HCT116 (cell line): ENCODE measurements at regions not wholly inside any gene's neighbourhood (a gene's known extent, or its start where the extent isn't known, plus 50 kb on each side); places are given as distances from the start of the nearest gene placed in this dataset.

Experiments used
- ATAC-seq: fragments of 200-7000 bp; cut with Tn5 transposase; 2 replicates; pipeline ENCODE4 v1.9.1; 2020; ENCODE audit warnings: mild to moderate bottlenecking, moderate library complexity
- BruUV-seq: library from RNA; stranded (reverse); fragments of 400-500 nt; replicated peaks from 2 replicates; lab custom pipeline; 2021; lab: Mats Ljungman, UMichigan
- CTCF ChIA-PET: fragments of 300-600 bp; sonication (Branson Sonifier 250); formaldehyde crosslinking; loops from one replicate; lab custom pipeline; 2021; ENCODE audit warnings: antibody characterized with exemption; lab: Charles Lee
- POLR2A ChIA-PET: fragments of 300-600, 350-600 bp; sonication (Branson Sonifier 250); formaldehyde crosslinking; loops from one replicate; lab custom pipeline; 2021; ENCODE audit warnings: antibody characterized with exemption; lab: Charles Lee
- RAD21 ChIA-PET, 2 experiments: fragments of 300-600 bp; sonication (Branson Sonifier 250); formaldehyde crosslinking; loops; one replicate each; lab custom pipeline; 2023; ENCODE audit warnings: low total read pairs in 2 of 2; ENCODE audit not compliant: uncharacterized antibody in 2 of 2, unreplicated experiment in 2 of 2, low non-redundant PET in 1 of 2; lab: Charles Lee
- DNase-seq: peaks from one replicate; pipeline ENCODE4 v3.0.0-alpha.2; 2010; ENCODE audit warnings: low read depth, low spot score
- H2AFZ ChIP-seq: fragments of 200-600 bp; shearing (Covaris generic), sonication (generic); 2 replicates; pipeline ENCODE4 v1.6.1; 2017; ENCODE audit warnings: low read depth, mixed run types, mixed read lengths, antibody characterized with exemption, low read length; ENCODE audit not compliant: poor library complexity, severe bottlenecking
- H3K27ac ChIP-seq: 2 replicates; pipeline ENCODE4 v1.5.1; 2012; ENCODE audit warnings: low read depth, low read length
- H3K27me3 ChIP-seq: fragments of 200-600 bp; sonication (generic); 2 replicates; pipeline ENCODE4 v1.6.1; 2016; ENCODE audit warnings: mixed run types, low read length, mixed read lengths; ENCODE audit not compliant: insufficient read depth
- H3K36me3 ChIP-seq, 2 experiments: fragments of 200-500 bp in 1 of 2; fragments of 200-600 bp in 1 of 2; sonication (Bioruptor generic) in 1 of 2; sonication (generic) in 1 of 2; 2 replicates each; pipeline versions ENCODE4 v1.5.1 to v1.6.1; 2014 to 2016; ENCODE audit warnings: low read length in 2 of 2, inconsistent platforms in 1 of 2, mixed read lengths in 1 of 2, mixed run types in 1 of 2; ENCODE audit not compliant: insufficient read depth in 2 of 2, control insufficient read depth in 1 of 2
- H3K4me1 ChIP-seq, 2 experiments: fragments of 200-600 bp in 1 of 2; sonication (generic) in 1 of 2; 2 replicates each; pipeline versions ENCODE4 v1.5.1 to v1.6.1; 2012 to 2017; ENCODE audit warnings: low read length in 2 of 2, inconsistent platforms in 1 of 2, mild to moderate bottlenecking in 1 of 2, mixed read lengths in 1 of 2, mixed run types in 1 of 2, moderate library complexity in 1 of 2; ENCODE audit not compliant: insufficient read depth in 2 of 2, control insufficient read depth in 1 of 2
- H3K4me2 ChIP-seq: fragments of 200-600 bp; sonication (generic); 2 replicates; pipeline ENCODE4 v1.6.1; 2017; ENCODE audit warnings: mixed run types, low read length, mixed read lengths
- H3K4me3 ChIP-seq, 2 experiments: fragments of 200-600 bp in 1 of 2; sonication (generic) in 1 of 2; replicated peaks in 1 of 2; 2 replicates each; pipeline ENCODE4 v1.5.1; 2011 to 2016; ENCODE audit warnings: low read length in 2 of 2, control low read depth in 1 of 2, low read depth in 1 of 2, mild to moderate bottlenecking in 1 of 2, mixed read lengths in 1 of 2, mixed run types in 1 of 2
- H3K79me2 ChIP-seq: fragments of 200-600 bp; sonication (generic); 2 replicates; pipeline ENCODE4 v1.6.1; 2017; ENCODE audit warnings: mild to moderate bottlenecking, mixed run types, low read length, moderate library complexity, mixed read lengths; ENCODE audit not compliant: insufficient read depth
- H3K9ac ChIP-seq: fragments of 200-600 bp; sonication (generic); 2 replicates; pipeline ENCODE4 v1.6.1; 2016; ENCODE audit warnings: low read length, mixed read lengths
- H3K9me2 ChIP-seq: fragments of 200-600 bp; sonication (generic), shearing (Covaris generic); 2 replicates; pipeline ENCODE4 v1.6.1; 2017; ENCODE audit warnings: mixed run types, mild to moderate bottlenecking, moderate library complexity; ENCODE audit not compliant: insufficient read depth
- H3K9me3 ChIP-seq, 2 experiments: fragments of 200-500 bp in 1 of 2; fragments of 200-600 bp in 1 of 2; sonication (Bioruptor generic) in 1 of 2; sonication (generic) in 1 of 2; 2 replicates each; pipeline ENCODE4 v1.6.1; 2014 to 2017; ENCODE audit warnings: low read length in 2 of 2, mixed read lengths in 2 of 2, inconsistent platforms in 1 of 2, low read depth in 1 of 2, mild to moderate bottlenecking in 1 of 2, mixed run types in 1 of 2, moderate library complexity in 1 of 2; ENCODE audit not compliant: control insufficient read depth in 1 of 2, insufficient read depth in 1 of 2
- H4K20me1 ChIP-seq: fragments of 200-600 bp; sonication (generic), shearing (Covaris generic); 2 replicates; pipeline ENCODE4 v1.6.1; 2017; ENCODE audit warnings: mixed run types, mild to moderate bottlenecking, moderate library complexity; ENCODE audit not compliant: insufficient read depth
- ATF3 ChIP-seq: IDR thresholded peaks from 2 replicates; pipeline ENCODE4 v1.6.1; 2012
- CTCF ChIP-seq, 3 experiments: fragments of 200-600 bp in 1 of 3; sonication (generic) in 1 of 3; IDR thresholded peaks in 2 of 3; conservative IDR thresholded peaks in 1 of 3; 2 replicates each; pipeline ENCODE4 v1.5.1; 2012 to 2017; ENCODE audit warnings: low read depth in 2 of 3, low read length in 2 of 3, antibody characterized with exemption in 1 of 3, borderline replicate concordance in 1 of 3, control low read depth in 1 of 3, mild to moderate bottlenecking in 1 of 3, mixed read lengths in 1 of 3, mixed run types in 1 of 3, moderate library complexity in 1 of 3; ENCODE audit not compliant: insufficient read depth in 1 of 3
- EGR1 ChIP-seq: IDR thresholded peaks from 2 replicates; pipeline ENCODE4 v1.6.1; 2012; ENCODE audit warnings: low read depth
- MAX ChIP-seq: IDR thresholded peaks from 2 replicates; pipeline ENCODE4 v1.6.1; 2012
- POLR2A ChIP-seq: IDR thresholded peaks from 2 replicates; pipeline ENCODE4 v1.7.0; 2011; ENCODE audit warnings: borderline replicate concordance; ENCODE audit not compliant: insufficient read depth, insufficient read length; ENCODE audit errors: extremely low read depth
- SRF ChIP-seq: IDR thresholded peaks from 2 replicates; pipeline ENCODE4 v1.6.1; 2012; ENCODE audit warnings: low read depth
- TCF7L2 ChIP-seq: IDR thresholded peaks from 2 replicates; pipeline ENCODE4 v1.7.0; 2011; ENCODE audit warnings: borderline replicate concordance, inconsistent platforms; ENCODE audit not compliant: insufficient read depth, insufficient read length; ENCODE audit errors: extremely low read depth
- ZBTB33 ChIP-seq: IDR thresholded peaks from 2 replicates; pipeline ENCODE4 v1.6.1; 2011; ENCODE audit warnings: mild to moderate bottlenecking, low read length, moderate library complexity; ENCODE audit not compliant: insufficient replicate concordance; ENCODE audit errors: extremely low read depth
- ZNF274 ChIP-seq: fragments of 200-500 bp; sonication (Bioruptor generic); IDR thresholded peaks from 2 replicates; pipeline ENCODE4 v1.6.1; 2014; ENCODE audit warnings: mild to moderate bottlenecking, low read depth, low read length, inconsistent platforms
- intact Hi-C: fragments of 100-400 bp; cut with micrococcal nuclease; formaldehyde crosslinking; loops from 2 replicates; pipeline ENCODE4 v1.10.0; 2022

- TF ChIP-seq ZNF274 (no peak), SRF (no peak), ZBTB33 (no peak), ATF3 (no peak), CTCF (IDR thresholded peaks at IDR 0.05 in 2 of 3, conservative IDR thresholded peaks at IDR 0.05 in 1 of 3; ENCODE audit: borderline replicate concordance in 1 of 3, insufficient read depth in 1 of 3, low read depth in 2 of 3, low read length in 2 of 3) (no peak), POLR2A (no peak), MAX (no peak), EGR1 (no peak), TCF7L2 (no peak)
- TF ChIP-seq, all 23 proteins: peak for 0
- Histone ChIP-seq H4K20me1 (no peaks in the 10 kb centered on the region), H3K27me3 (no peaks in the 10 kb centered on the region), H3K9me3 (peaks cover 4 to 14% of the 10 kb centered on the region in 2 experiments; a peak in 2 of 4 replicates), H3K4me2 (no peak overlapping the region), H3K4me1 (no peaks in the 10 kb centered on the region), H2AFZ (no peak overlapping the region), H3K27ac (no peak overlapping the region), H3K4me3 (no peak overlapping the region), H3K9ac (no peak overlapping the region), H3K36me3 (no peaks in the 10 kb centered on the region), H3K9me2 (no peaks in the 10 kb centered on the region), H3K79me2 (no peaks in the 10 kb centered on the region)
- ChIA-PET RAD21 (no interaction called here), CTCF (no interaction called here), POLR2A (no interaction called here)
- ATAC-seq (no peak), DNase-seq (no peak)
- intact Hi-C loops = no loop called here
- no TSS peak for BruUV-seq
Observed at GRCh38 chr18:40917056-40917455, 1038.0 kb upstream of the PIK3C3 start.
